HG02571 (cell line): ENCODE measurements at regions not wholly inside any gene's neighbourhood (a gene's known extent, or its start where the extent isn't known, plus 50 kb on each side); places are given as distances from the start of the nearest gene placed in this dataset.
"Not testable (repeated sequence)": the region's sequence is repeated elsewhere in the genome, so short reads cannot be mapped to it uniquely, and the experiment has no call there.

Source experiments
- ATAC-seq: cut with Tn5 transposase; IDR thresholded peaks from one replicate; pipeline ENCODE4 v1.9.1; 2021; ENCODE audit warnings: mild to moderate bottlenecking, moderate library complexity; ENCODE audit not compliant: unreplicated experiment

GRCh38 chr18:52130624-52131301 lies 209.2 kb upstream of the DCC start:
- no peak for ATAC-seq

DNA sequence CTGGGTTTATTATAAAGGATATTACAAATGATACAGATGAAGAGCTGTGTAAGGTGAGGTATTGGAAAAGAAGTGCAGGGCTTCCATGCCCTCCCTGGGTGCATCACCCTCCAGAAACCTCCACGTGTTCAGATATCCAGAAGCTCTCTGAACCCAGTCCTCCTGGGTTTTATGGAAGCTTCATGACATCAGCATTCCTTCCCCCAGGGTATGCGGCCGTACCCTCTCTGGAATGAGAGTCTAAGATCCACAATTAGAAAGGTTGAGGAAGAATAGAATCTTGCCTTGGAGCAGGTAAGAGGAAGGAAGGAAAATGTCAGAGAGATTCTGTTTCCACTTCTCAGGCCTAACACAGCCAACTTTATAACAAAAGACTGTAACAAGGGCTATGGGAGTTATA lies 208.2 kb upstream of the DCC start:
- ATAC-seq: no peak

DNA sequence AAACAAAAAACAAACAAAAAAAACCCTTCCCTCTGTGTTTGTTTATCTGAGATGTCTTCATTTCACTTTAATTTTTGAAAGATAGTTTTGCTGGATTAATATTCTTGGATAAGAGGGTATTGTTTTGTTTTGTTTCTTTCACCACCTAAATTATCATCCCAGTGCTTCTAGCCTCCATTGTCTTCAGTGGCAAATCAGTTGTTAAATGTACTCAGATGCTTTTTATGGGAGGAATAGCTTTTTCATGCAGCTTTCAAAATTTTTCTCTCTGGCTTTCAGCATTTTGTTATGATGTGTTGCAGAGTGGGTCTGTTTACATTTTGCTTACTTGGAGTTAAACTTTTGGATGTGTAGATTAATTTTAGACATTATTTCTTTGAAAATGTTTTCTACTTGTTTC lies 203.5 kb upstream of the DCC start:
- no peak for ATAC-seq

GRCh38 chr18:52140986-52141385 lies 199.0 kb upstream of the DCC start:
- ATAC-seq: no peak

GRCh38 chr18:52150050-52150449 lies 189.9 kb upstream of the DCC start:
- no peak for ATAC-seq

- no peak for ATAC-seq
These were observed 188.0 kb upstream of the DCC start for GRCh38 chr18:52152036-52152435.

DNA sequence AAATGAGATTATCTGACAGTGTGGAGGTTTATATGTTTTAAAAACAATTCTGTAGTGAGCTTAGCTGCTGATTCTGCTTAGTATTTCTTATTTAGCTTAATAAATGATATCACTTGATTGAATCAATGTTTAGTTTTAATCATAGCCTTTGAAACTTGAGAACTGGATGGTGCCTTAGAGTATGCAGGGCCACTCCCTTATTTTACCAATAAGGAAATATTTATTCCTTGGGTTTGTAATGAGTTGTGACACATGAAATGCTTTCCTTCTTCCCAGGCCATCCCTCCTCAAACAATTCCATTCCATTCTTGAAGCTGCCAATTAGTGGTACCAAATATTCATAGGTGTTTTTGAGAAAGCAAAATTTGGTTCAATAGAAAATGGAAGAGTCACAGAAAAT lies 183.8 kb upstream of the DCC start:
- no peak for ATAC-seq

GRCh38 chr18:52160636-52161035 lies 179.4 kb upstream of the DCC start:
- no peak for ATAC-seq

DNA sequence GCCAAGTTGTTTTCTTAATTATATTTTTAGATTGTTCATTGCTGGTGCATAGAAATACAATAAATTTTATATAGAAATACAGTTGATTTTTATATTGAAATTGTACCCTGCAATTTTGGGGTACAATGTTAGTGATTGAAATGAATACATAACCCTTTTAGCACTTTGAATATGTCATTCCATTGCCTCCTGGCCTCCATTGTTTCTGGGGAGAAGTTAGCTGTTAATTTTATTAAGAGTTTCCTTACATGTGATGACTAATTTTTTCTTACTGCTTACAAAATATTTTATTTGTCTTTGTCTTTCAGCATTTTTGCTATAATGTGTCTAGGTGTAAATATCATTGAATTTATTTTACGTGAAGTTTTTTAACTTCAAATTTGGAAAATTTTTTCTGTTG lies 176.5 kb upstream of the DCC start:
- no peak for ATAC-seq

DNA sequence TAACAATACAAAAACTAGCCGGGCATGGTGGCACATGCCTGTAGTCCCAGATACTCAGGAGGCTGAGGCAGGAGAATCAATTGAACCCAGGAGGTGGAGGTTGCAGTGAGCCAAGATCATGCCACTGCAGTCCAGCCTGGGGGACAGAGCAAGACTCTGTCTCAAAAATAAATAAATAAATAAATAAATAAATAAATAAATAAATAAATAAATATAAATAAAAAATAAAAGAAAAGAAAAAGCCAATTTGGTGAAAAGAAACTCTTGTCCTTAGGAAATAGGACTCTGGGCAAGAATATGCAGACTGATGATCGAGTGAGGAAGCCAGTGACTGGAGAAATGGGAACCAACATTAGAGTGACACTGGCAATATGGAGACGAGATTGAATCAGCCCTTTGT lies 171.9 kb upstream of the DCC start:
- ATAC-seq: not testable (repeated sequence)

- no peak for ATAC-seq
These were observed 165.8 kb upstream of the DCC start for GRCh38 chr18:52174220-52174619.

DNA sequence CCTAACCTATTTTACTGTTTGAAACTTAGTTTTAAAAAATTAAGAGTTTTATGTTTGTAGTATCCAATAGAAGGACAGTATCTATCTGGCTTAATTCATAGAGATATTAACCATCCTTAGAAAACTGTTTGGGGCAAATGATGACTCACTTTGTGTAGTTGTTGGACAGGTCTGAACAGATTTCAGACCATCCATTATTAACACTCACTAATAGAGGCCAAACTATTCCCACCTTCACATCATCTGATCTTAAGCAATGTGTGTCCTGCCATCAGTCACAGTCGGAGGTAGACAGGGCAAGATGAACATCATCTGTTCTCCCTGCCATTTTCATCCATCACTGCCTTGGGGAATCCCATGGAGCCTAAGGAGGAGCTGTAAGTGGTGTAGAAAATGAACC lies 164.6 kb upstream of the DCC start:
- ATAC-seq: no peak

- ATAC-seq: no peak
These were observed 156.9 kb upstream of the DCC start for GRCh38 chr18:52183107-52183506.

DNA sequence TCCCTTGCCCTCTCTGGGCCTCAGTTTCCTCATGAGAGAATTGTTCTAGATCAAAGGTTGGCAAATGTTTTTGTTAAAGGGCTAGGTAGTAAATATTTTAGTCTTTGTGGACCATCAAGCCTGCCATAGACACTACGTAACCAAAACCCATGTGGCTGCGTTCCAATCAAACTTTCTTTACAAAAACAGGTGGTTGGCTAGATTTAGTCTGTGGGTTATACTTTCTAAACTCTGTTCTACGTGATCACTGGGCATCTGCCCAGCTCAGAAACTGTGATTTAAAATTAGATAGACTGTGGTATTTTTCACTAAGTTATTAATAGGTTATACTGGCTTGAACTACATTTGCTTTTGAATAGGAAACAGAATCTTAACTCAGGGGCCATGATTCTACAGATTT lies 149.8 kb upstream of the DCC start:
- ATAC-seq: no peak

DNA sequence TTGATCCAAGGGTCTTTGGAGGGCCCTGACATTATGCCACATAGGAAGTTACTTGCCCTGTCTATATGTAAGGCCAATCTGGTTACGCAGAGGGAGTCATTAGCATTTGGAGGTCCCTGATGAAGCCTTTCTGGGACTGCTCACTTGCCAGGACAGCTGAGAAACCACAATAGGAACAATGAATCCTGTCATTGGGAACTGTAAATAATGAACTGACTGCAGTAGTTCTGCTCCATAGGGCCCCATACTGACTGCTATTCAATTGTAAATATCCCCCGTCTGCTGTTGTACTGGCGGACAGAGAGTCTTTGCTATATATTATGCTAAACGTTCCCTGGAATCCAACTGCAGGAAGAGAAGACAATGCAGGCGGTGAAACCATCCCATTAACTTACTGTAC lies 149.4 kb upstream of the DCC start:
- ATAC-seq: no peak

GRCh38 chr18:52200406-52200805 lies 139.6 kb upstream of the DCC start:
- no peak for ATAC-seq

DNA sequence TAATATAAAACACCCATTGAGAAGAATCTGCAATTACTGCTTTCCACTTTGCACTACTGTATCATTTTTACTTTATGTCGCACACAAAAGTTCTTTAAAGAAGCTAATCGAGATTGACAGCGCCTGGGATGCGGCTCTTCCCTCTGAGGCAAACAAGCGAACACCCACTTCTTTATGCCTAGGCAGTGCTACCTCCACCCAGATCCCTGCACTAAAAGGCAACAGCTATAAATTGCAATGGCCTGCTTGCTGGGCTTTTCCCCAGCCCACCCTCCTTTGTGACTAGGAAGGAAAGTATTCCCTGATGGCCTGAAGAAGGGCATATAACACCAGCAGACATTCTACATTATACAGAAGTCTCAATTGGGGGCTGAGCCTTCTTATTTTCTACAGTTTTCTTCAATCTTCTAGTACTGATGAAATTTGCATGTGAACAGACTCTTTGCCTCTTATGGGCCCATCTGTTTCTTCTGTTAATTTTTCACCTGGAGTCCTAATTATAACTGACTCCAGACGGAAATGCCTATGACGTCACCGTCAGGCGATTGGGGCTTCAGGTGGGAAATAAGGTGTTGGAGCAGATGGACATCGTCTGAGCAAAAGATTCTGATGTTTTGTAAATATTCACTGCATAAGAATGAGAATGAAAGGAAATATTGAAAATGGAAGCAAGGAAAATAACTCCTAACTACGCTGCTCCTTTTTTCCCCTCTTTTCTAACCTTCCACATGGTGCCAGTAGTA lies 138.9 kb upstream of the DCC start:
- ATAC-seq: no peak

DNA sequence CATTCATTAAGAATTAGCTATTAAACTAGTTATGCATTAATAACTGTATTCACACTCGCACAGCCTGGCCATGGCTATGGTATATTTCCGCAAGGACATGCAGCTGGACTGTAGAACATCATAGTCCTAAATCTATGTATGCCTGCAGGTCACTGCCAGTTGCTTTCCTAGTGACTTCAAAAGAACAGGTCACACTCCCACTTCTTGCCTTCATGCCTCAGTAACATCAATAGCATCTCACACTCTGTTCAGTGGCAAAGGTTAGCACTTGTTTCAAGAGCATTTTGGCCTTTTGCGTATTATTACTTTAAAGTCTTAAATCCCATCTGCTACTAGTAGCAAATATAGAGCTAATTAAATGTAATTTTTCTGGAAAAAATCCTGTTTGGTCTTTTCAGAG lies 131.4 kb upstream of the DCC start:
- ATAC-seq: no peak

GRCh38 chr18:52216109-52216508 lies 123.9 kb upstream of the DCC start:
- ATAC-seq: no peak

DNA sequence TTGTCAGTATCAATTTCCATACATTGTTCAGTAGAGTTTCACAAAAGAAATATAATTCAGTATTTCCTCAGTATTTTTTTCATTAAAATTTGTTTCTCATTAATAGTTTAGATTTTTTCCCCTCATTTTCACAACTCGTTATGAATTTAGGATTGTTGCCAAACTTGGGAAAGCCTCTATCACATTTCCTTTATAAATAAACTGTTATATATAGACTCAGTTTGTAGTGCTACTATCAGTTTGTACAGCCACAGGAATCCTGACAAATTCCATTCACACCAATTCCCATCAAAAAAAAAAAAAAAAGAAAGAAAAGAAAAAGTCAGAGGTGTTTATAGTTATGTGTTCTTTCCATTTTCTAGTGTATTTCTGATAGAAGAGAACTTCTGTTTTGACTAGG lies 123.3 kb upstream of the DCC start:
- ATAC-seq: no peak

DNA sequence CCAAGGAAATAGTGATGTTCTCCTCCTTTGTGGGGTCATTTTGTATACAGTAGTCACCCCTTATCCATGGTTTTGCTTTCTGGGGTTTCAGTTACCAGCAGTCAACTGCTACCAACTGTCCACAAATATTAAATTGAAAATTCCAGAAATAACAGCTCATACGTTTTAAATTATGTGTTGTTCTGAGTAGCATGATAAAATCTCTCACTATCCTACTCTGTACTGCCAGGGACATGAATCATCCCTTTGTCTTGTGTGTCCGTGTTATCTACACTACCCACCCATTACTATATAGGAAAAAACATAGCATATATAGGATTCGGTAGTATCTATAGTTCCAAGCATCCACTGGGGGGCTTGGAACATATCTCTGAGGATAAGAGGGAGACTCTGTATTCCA lies 120.9 kb upstream of the DCC start:
- ATAC-seq: no peak

GRCh38 chr18:52220062-52220591 lies 119.9 kb upstream of the DCC start:
- no peak for ATAC-seq

GRCh38 chr18:52222211-52222610 lies 117.8 kb upstream of the DCC start:
- no peak for ATAC-seq
